ENCODE measurements at regions not wholly inside any gene's neighbourhood (a gene's known extent, or its start where the extent isn't known, plus 50 kb on each side); places are given as distances from the start of the nearest gene placed in this dataset.

DNA sequence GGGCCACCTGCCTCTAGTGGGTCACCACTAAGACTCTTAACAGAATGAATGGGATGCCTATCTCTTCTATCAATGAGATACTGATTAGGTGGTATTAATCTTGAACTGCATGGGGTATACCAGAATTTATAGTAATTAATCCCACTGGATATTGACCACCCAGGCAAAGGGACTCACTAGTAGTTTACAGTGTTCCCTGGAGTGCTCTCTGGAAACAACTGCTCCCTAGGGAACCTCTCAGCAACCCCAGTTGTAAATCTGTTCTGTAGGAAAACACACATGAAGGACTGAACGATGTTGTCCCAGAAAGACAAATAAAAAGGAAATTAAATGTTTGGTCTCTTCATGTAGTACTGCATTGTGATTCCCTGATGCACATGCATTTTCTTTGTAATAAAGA, 430.5 kb downstream of the HLX start:
- no peak for DNase-seq

DNA sequence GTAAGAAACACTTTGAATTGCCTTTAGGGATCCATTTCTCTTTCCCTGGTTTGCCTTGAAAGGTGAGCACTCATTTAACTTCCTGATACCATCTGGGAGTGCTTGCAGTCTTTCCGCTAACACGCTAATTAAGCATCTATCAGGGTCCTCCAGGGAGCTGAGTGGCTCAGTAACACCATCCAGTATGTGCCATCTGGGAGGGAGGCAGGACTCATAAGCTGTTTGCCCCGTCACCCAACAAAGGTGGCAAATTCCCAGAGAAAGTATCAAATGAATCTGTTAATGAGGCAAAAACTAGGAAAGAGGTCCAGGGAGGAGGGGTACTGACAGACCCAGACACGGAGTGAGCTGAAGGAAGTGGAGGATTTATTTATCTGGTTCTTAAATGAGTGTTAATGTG, 430.9 kb downstream of the HLX start:
- no peak for DNase-seq

DNA sequence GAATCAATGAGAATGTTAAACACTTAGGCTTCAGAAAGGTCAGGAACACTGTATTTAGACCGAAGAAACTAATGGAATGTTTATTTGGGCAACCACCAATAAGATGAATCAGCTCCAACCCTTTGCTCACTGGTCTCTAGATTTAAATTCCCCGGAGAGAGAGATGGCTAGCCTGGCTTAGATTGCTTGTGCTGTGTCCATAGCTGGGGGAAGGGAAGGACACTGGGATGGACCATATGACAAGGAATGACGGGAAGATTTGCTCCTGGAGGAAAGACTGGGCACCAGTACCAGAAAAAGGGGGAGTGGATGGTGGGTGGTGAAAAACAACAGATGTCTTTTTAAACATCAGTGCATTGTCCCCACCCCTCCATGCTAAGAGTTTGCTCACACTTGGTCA, 426.6 kb downstream of the DUSP10 start:
- no peak for DNase-seq

DNA sequence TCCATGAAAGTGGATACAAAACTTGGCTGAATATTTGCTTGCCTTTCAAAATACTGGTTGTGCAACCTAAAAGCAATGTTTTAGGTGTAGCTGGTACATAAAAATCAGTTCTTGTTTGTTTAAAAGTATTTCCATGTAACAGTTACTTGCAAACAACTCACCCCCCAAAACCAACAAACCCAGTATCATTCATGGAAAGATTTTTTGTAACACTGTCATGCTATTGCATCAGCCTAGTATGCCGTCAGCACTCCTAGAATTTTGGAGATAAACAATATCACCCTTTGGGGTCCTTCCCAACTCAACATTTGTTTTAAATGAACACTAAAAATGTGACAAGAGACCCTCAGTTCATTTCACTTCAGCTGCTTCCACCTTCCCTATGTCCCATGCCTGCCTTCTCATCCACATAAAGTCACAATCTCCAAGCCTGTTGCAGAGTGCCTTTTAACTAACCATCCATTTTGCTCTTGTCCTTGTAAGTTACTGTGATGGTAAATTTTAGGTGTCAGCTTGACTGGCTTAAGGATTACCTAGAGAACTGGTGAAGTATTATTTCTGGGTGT, 425.3 kb downstream of the DUSP10 start:
- DNase-seq: no peak

GRCh38 chr1:221317537-221317936, 424.4 kb downstream of the DUSP10 start:
- no peak for DNase-seq

DNA sequence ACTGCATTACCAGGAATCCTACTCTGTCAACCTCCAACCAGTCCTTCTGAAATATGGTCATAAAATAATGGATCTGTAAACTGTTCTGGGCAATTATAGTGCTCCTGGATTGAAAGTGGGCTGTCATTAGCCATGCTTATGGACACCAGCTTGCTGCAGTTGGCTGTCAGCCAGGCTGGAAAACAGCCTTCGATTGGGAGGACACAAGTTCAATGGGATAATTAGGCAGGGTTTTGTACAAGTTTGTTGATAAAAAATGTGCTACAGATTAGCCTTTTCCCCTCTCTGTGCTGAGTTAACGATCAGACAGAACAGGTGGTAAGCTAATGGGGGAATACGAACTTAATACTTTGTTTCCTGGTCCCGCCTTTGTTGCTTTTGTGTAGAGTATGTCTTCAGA, 413.9 kb downstream of the DUSP10 start:
- no peak for DNase-seq

- DNase-seq: no peak
Observed at GRCh38 chr1:221328371-221328770, 413.5 kb downstream of the DUSP10 start.

DNA sequence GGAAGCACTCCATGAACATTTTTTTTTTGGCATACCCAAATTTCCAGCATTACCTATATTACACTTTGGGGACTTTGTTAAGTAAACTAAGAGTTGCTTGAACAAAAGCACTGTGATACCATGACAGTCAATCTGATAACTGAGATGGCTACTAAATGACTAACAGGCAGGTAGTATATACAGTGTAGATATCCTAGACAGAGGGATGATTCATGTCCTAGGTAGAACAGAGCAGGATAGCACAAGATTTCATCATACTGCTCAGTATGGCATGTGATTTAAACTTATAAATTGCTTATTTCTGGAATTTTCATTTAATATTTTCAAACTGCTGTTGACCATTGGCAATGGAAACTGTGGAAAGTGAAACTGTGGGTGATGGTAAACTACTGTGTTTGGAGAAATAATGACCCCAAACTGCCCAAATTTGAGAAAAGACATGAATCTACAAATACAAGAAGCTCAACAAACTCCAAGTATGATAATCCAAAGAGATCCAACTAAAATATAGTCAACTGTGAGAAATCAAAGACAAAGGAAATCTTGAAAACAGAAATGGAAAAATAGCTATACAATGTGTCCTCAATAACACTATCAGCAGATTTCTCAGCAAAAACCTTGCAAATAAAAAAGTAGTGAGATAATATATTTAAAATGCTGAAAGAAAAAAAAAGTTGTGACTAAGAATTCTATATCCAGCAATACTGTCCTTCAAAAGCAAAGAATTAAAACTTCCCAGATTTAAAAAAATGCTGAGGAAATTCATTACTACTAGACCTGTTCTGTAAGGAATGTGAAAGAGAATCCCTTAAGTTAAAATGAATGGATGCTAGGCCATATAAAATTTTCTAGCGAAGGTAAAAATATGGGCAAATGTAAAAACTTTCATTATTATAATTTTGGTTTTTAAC, 410.4 kb downstream of the DUSP10 start:
- no peak for DNase-seq

- DNase-seq: no peak
Observed at GRCh38 chr1:221334062-221334461, 407.8 kb downstream of the DUSP10 start.

- no peak for DNase-seq
Observed at GRCh38 chr1:221335161-221336101, 406.5 kb downstream of the DUSP10 start.

DNA sequence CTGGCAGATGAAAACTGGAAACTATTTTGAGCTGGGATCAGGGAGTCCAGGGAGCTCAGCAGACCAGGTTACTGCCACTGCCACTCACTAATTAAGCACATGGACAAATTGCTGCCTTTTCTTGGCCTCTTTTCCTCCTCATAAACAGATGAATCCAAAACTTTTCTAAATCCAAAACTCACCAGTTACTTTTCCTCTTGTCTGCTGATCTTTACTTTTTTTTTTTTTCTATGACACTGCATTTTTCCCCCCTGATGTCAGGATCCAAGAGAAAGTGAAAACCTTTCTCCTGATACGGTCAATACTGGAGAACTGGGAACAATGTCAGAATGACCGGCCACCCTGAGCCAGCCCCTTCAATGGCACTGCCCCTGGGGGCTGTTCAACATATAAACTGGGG, 405.8 kb downstream of the DUSP10 start:
- DNase-seq: no peak

DNA sequence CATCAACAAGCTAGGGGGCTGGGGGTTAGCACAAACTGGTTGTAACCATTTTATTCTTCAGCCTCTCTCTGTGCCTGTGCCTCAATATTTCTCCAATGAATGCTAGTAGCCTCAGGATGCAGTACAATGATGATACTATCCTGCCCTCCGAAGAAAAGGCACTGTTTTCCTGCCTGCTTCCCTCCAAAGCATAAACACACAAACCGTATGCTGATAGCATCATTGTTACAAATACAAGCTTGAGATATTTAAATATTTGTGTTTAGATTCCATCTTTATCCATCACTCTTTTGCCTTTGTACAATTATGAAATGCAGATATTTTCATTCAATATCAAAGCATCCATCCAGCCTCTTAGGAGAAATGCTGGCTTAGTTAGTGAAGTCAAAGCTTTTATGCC, 404.8 kb downstream of the DUSP10 start:
- no peak for DNase-seq

GRCh38 chr1:221343136-221343535, 398.8 kb downstream of the DUSP10 start:
- no peak for DNase-seq

- no peak for DNase-seq
Observed at GRCh38 chr1:221343607-221344006, 398.3 kb downstream of the DUSP10 start.

GRCh38 chr1:221344693-221345092, 397.2 kb downstream of the DUSP10 start:
- no peak for DNase-seq

- no peak for DNase-seq
Observed at GRCh38 chr1:221347706-221348105, 394.2 kb downstream of the DUSP10 start.

DNA sequence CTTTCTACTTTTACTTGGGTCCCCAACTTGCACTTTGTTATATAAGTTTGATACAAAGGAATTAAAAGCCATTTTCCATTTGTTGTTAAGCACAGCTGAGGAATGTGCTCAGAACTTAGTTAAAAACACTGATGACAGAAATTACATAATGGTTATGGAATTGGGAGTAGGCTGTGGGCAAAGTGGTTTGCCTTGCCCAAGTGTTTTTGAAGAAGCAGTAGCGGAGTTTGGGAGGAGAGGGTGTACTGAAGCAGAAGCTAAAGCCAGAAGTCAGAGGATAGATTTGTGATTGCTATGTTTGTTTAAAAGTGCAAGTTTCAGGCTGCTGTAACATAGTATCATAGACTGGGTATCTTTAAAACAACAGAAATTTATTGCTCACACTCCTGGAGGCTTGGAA, 391.8 kb downstream of the DUSP10 start:
- no peak for DNase-seq

DNA sequence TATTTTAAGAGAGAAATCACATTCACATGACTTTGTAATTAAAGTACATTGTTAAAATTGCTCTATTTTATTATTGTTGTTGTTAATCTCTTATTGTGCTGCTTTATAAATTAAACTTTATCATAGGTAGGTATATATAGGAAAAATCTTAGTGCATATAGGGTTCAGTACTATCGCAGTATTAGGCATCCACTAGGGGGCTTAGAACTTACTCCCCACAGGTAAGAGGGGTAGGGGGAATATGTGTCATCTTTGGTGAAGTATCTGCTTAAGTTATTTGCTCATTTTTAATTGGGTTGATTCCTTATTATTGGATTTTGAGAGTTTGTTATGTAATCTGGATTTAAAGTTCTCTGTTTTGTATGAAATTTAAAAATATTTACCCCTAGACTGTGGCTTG, 385.2 kb downstream of the DUSP10 start:
- no peak for DNase-seq

- DNase-seq: no peak
Observed at GRCh38 chr1:221363039-221363438, 378.9 kb downstream of the DUSP10 start.

DNA sequence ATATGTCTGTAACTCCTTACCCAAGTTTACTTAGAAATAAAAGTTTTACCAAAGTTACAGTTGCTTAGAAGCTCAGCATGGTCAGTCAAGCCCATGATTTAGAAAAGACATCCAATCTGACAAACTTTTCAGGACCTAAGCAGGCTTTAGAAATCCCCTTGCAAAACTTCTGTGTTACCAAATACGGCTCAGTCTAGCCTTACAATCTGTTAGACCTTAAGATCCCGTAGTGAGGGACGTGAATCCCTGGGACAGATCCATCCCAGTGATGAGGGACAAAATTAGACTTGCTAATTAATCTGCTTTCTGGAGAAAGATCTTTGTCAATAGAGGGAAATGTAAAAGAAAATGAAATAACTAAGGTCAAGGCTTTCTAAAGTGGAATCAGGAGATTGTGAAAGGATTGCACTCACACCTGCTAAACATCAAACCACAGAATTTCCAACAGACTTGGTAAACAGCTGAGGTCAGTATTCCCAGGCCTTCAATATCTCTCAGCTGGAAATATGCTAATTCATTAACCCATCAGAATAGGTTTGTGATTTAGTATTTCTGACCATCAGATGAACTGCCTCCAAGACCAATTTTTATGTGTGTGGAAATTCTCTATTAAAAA, 375.3 kb downstream of the DUSP10 start:
- DNase-seq: no peak

DNA sequence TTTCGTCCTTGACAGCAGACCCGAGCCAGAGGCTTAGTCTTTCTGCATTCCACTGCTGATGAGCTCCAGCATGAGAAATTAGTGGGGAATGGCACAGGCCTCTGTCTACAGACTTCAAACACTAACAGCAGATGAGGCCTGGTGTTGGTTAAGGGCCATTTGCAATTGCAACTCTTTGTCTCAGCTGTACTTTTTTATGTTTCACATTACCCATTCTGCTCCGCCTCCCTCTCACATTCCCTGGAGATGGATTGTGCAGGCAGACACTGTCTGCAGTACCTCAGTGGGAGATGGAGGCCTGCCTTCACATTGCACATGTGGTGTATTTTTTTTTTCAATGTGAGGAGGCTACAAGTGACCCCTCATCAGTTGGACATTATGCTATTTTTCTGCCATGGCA, 370.2 kb downstream of the DUSP10 start:
- DNase-seq: no peak

GRCh38 chr1:221373795-221374194, 368.1 kb downstream of the DUSP10 start:
- DNase-seq: no peak

GRCh38 chr1:221376286-221376685, 365.6 kb downstream of the DUSP10 start:
- no peak for DNase-seq
